Putamen (tissue), 1 donor: ENCODE measurements at regions not wholly inside any gene's neighbourhood (a gene's known extent, or its start where the extent isn't known, plus 50 kb on each side); places are given as distances from the start of the nearest gene placed in this dataset.
"Not testable (repeated sequence)": the region's sequence is repeated elsewhere in the genome, so short reads cannot be mapped to it uniquely, and the experiment has no call there.

ENCODE experiments used
- DNase-seq: peaks from one replicate; pipeline ENCODE4 v3.0.0-alpha.2; 2016; ENCODE audit warnings: low spot score

DNA sequence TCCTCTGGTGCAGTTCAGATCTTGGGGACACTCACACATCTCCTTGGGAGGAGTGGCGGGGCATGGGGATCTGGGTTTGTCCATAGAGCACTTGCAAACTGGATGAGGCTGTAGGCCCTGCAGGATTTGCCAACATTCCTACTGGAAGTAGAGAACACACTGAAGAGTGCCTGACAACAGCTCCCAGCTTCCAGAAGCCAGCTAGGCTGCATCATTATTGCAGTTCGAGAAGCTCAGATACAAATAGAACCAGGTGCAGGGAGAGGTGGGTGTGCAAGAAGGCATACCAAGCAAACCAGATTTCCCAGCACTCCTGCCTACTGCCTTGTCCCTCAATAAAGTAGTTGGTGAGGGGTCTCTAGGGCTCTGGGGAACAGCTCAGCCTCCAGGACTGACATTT, 52.5 kb downstream of the RHOB start:
- DNase-seq: peak; percentile 67

DNA sequence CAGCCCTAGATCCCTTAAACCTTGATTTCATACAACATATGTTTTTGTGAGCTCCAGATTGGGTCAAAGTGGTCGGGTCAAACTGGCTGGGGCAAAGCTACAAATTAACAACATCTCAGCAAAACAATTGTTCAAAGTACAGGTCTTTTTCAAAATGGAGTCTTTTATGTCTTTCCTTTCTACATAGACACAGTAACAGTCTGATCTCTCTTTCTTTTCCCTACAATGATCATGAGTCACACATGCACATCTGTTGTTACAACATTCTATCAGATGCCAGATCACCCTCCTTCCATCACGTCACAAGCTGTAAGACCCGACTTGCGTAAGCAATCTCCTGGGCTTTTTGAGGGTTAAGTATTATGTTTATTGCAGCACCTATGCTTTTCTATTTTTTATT, 55.1 kb downstream of the RHOB start:
- no peak for DNase-seq

DNA sequence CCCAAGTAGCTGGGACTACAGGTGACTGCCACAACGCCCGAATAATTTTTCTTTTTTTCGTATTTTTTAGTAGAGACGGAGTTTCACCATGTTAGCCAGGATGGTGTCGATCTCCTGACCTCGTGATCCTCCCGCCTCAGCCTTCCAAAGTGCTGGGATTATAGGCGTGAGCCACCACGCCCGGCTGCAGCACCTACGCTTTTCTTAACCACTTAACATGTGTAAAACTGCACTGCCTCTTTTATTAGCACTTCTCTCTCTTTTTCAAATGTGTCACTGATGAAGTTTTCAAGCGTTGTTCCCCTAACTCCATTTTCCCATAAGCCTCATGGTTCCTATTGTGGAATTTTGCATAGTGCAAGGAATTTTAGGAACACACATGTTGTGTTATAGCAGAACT, 55.6 kb downstream of the RHOB start:
- not testable (repeated sequence) for DNase-seq

DNA sequence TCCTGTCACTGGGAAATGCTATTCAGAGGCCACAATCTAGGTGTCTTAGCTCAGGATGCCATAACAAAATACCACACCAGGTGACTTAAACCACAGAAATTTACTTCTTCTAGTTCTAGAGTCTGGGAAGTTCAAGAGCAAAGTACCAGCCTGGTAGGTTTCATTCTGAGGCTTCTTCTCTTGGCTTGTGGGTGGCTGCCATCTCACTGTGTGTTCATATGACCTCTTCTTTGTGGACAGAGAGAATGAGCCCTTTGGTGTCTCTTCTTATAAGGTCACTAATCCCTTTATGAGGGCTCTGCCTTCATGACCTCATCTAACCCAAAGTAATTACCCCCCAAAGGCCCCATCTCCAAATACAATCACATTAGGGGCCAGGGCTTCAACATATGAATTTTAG, 57.3 kb downstream of the RHOB start:
- DNase-seq: no peak

DNA sequence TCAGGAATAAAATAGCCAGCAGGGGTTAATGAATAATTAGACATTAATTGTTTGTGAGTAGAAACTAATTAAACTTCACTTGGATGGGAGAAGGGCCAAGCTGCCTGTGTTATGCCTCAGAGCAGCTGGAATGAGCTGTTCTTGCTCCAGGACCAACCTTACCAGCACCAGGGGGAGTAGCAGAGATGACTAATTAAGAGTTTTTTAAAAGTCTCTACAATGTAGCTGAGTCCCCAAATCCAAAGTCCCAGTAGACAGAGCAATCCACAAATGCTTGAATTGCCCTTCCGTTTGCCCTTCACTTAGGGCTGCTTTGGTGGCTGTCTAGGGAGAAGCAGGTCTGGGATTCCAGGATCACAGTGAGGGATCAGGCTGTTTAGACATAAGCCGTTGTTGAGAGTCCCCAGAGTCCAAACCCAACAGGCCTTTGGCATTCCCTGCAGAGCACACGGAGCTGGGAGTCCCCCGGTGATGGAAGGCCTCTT, 59.4 kb downstream of the RHOB start:
- DNase-seq: no peak

DNA sequence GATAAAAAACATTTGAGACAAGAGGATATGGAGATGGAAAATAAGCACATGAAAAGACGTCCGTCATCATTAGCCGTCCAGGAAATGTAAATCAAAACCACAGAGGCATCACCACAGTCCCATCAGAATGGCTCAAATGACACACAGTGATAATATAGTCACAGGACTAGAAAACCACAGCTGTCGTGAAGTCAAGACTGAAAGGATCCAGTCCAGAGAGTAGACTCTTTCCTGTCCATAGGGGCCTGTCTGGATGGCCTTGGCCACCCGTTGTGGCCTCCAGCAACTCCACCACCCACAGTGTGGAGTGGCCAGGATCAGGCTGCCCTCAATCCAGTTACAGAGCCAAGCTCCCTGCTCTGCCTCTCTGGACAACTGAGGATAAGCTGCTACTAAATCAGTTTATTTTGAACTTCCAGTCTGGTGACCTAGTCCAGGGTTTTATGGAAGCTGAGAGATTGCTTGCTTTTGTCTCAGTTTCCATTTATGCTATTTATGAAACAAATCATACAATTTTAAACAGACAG, 60.4 kb downstream of the RHOB start:
- DNase-seq: no peak

DNA sequence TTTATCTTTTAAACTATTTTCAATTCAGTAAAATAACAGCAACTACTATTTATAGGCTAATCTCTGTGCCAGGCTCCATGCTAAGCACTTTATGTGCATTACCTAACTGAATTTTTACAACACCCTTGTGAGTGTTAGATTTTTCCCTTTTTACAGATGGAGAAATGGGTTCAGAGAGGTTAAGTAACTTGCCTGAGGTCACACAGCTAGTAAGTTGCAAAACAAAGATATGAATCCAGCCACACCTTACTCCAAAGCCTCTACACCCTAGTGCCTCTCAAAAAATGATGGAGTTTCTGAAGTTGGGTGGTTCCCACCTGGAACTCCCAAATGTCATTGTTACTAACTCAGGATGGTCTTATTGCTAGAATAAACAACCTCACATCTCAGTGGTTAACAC, 60.8 kb downstream of the RHOB start:
- no peak for DNase-seq

DNA sequence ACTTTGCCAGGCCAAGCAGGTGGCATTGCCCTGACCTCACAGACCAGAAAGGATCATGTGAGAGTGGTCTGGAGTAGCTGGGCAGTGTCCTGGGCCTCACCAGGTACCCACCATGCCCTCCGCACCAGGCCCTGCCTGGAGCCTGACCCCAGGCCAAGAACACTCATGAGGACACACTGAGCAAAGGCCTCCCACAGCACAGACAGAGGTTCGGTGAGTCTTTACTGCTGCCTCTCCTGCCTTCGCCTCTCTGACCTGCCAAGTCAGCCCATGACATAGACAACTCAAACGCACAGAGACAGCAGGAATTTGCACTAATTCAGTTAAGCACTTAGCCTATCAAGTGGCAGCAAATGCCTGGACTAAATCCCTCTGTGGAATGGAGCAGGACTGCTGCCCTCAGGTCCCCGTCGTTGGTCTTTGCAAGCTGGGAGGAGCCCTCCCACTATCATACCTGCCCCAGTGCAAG, 62.5 kb downstream of the RHOB start:
- no peak for DNase-seq

DNA sequence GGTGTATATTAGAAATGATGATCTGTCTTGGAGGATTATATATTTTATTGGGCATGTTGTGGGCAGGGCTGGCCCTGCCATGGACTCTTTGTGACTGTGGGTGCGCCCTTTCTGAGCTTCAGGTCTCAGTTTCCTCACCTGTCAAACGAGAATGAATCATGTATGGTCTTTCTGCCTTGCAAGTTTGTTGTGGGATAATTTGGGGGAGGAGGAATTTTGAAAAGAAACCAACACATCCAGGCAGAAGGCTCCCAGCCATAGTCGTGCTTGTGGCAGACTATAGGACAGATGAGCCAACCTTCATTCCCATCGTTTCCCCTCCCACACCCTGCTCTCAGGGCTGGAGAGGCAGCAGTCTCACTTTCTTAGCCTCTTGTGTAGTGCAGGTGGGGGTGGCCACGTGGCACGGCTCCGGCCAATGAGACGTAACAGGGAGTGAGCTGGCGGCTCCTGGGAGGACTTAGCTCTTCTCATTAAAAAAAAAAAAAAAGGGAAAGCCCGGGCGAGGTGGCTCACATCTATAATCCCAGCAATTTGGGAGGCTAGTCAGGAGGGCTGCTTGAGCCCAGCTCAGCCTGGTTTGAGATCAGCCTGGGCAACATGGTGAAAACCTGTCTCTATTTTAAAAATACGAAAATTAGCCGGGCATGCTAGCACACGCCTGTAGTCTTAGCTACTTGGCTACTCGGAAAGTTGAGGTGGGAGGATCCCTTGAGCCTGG, 63.1 kb downstream of the RHOB start:
- no peak for DNase-seq

DNA sequence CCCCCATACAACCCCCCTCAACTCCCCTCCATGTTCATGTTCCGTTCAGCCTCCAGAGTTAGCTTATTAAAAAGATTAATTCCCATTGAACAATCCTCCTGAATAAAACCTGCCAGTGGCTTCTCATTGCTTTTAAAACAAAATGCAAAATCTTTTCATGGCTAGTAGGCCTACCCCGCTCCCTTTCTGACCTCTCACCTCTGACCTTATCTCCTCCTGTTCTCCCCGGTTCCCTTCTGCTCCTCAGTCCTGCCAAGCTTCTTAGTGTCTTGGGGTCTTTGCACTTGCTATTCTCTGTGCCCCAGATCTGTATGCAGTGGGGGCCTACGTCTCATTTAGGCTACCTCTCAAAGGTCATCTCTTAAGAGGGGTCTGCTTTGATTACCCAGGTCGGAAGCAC, 64.3 kb downstream of the RHOB start:
- no peak for DNase-seq

DNA sequence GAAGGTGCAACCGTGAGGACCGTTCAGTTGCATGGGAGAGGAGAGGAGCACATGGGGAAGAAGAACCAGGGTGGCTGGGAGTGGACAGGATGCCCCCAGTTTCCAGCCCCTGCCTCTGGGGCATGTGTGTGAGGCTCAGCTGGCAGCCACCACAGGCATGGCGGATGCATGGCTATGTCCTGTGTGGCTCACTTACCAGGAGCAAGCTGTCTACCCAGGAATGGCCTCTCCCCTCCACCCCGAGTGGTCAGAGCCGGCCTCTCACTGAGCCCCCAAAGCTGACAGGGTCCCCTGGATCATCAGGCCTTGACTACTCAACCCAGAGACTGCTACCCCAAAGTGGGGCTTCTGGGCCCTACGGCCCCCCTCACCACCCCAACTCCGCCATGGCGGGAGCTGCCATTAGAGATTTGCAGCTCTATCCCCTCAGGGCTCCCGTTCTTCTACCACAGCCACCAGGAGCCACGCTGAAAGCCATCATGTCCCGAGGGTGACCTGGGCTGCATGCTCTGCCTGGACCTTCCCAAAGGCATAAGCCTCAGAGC, 65.3 kb downstream of the RHOB start:
- no peak for DNase-seq

DNA sequence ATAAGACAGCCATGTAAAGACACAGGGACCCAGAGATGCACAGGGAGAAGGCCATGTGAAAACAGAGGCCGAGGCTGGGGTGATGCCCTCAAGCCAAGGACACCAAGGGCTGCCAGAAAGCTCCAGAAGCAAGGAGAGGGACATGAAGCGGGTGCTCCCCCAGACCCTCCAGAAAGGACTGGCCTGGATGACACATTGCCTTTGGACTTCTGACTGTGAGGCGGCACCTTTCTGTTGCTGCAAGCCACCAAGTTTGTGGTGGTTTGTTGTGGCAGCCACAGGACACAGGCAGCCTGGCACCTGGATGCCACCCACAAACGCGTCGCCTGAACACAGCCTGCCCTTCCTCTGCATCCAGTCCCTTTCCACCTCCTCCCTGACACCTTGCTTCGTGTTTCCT, 67.1 kb downstream of the RHOB start:
- no peak for DNase-seq

DNA sequence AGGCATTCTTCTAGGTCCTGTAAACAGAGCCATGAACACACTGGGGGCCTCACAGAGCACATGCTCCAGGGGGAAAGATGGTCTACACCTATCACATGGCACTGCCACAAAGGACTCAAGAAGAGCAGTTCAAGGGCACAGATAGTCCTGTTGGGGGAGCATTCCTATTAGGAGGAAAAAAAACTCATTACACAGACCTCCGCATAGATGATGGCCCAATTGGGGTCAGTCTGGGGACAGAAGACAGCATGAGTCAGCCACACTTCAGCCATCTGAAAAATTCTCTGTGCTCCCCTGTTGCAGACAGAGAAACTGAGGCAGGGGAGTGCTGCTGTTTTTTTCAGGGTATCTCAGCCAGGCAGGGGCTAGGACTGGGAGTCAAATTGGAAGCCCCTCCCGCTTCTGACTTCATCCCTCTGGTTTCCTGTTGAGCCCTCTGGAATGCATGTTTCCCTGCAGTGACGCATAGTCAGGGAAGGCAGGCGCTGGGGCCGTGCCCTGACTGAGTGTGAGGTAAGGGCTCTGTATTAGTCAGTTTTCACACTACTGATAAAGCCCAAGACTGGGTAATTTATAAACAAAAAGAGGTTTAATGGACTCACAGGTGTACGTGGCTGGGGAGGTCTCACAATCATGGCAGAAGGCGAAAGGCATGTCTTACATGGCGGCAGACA, 67.9 kb downstream of the RHOB start:
- no peak for DNase-seq

DNA sequence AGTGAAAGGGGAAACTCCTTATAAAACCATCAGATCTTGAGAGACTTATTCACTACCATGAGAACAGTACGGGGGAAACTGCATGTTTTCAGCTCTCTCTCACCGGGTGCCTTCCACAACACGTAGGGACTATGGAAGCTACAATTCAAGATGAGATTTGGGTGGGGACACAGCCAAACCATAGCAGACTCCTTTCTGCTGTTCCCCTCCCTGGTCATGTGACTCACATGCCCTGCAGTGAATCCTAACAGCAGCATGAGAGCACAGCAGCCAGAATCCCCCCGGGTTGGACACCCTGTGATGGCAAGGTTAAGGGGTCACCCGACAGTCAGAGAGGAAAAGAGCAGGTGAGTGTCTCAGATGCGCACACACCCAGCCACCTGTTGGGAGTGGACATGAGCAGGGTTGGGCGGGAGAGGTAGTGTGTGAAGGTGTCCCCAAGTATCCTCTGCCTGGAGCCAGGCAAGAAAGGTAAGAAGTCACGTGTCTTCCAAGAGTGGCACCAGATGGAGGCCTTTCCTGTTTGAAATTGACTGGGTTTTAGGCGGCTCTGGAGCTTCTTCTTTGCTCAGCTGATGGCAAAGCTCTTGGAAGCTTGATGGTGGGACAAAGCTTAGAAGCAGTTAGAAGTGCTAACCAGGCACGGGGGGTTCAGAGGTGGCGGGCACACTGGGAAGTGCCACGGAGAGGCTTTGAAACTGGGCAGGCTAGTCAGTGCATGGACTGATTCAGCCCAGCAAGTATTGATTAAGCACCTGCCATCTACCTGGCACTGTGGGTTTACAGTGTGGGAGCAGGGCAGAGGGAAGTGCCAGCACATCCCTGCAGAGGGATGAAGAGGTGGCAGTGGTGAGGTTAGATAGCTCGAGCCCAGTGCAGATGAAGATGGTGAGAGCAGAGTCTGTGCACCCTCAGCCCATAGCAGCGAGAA, 68.7 kb downstream of the RHOB start:
- DNase-seq: no peak

DNA sequence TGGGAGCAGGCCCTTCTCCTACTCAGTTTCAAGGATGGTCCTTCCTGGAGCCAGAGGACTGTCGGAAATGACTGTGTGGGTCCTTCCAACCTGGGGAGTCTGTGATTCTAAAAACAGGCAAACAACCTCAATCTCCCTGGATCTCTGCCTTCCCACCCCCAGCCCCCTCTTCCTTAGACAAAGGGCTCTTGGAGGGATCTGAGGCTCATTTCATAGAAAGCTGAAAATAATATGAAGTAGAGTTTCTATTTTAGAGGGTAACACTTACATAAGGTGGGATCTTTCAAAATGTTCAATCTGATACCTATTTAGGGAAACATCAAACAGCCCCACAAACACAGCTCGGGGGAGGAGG, 69.4 kb downstream of the RHOB start:
- DNase-seq: no peak

DNA sequence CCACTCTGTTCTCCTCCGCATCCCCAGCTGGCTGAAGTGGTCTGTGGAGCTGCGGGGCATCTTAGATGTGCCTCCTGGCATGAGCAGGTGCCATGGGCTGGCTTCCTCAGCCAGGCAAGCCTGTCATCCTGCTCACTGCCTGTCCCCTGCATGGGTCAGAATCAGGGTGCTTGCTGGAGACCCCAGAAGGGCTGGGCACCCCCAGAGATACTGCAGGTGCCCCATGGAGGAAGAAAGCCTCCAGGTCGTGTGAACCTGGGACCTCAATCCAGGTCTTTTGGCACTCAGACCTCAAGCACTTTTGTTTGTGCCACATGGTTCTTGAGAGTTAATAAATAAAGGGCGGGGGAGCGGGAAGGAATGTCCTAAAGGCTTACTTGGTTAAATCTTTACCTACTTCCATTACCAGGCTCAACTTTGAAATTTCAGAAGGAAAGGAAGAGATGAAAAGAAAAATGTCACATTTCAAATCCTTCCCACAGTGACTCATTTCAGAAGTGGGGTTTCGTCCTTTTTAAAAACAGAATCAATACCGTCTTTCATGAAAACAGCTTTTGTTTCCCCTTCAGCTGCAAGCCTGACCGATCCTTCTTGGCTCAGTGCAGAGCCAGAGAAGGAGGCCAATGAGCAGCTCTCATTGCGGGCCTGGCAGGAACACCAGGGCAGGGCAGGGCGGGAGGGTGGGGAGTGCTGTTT, 69.9 kb downstream of the RHOB start:
- peak; percentile 85 for DNase-seq

DNA sequence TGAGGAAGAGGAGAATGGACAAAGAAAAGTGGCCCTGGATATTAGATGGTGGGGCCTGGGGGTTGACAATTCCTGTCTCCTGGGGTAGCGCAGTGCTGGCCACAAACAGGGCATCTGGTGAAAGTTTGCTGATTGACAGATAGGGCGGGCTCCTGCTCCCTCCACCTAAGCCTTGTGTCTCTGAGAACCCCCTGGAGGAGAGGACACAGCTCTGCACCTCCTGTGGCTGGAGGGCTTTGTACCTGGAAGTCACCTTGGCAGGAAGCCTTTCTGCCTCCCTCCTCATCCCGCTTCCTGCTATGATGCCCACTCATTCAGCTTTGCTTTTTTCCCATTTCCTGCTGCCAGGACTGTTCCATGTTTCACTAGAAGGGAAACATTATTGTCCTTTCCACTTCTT, 72.4 kb downstream of the RHOB start:
- no peak for DNase-seq

DNA sequence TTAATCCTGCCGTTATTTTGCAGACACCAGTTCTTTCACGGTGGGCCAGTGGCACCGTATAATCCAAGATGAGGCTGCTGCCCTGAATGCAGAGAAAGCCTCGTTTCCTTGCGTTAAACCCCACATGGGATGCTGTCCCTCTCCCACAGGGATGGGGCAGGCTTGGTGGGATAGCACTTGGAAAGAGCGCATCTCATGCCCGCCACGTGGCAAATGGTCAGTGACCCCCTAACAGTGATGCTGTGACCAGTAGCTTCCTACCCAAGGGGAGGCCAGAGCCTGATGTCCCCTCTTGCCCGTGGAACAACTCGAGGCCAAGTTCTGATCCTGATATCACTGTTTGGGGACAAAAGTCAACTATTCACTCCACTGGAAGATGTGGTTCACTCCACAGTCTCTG, 73.3 kb downstream of the RHOB start:
- no peak for DNase-seq

DNA sequence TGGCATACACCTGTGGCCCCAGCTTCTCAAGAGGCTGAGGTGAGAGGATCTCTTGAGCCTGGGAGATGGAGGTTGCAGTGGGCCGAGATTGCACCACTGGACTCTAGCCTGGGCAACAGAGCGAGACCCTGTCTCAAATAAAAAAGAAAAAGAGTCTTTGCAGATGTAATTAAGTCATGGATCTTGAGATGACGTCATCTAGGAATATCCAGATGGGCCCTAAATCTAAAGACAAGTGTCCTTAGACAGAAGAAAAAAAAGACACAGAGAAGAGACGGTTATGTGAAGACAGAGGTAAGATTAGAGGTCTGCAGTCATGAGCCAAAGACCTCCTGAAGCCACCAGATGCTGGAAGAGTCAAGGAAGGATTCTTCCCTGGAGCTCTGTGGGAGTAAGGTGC, 74.3 kb downstream of the RHOB start:
- no peak for DNase-seq

DNA sequence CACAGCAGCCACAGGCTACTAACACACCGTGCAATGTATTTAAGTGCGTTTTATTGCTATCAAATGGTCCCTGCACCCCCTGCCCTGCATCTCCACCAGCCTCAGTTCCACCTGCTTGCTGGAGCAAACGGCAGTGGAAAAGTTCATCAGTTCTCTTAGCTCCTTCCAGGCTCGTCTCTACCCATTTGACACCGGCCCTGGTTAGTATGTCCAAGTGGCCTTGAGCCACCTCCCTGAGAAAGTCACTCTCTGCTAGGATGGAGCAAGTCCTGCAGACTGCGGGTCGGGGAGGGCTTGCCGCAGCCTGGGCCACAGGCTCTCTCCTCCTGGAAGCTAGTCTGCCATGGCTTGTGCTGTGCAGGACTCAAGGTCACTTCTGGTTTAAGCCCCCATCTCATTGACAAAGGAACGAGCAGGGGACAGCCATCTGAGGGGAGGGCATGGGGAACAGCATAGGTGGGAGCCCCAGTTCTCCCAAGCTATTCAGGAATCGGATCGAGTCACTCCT, 74.9 kb downstream of the RHOB start:
- no peak for DNase-seq

DNA sequence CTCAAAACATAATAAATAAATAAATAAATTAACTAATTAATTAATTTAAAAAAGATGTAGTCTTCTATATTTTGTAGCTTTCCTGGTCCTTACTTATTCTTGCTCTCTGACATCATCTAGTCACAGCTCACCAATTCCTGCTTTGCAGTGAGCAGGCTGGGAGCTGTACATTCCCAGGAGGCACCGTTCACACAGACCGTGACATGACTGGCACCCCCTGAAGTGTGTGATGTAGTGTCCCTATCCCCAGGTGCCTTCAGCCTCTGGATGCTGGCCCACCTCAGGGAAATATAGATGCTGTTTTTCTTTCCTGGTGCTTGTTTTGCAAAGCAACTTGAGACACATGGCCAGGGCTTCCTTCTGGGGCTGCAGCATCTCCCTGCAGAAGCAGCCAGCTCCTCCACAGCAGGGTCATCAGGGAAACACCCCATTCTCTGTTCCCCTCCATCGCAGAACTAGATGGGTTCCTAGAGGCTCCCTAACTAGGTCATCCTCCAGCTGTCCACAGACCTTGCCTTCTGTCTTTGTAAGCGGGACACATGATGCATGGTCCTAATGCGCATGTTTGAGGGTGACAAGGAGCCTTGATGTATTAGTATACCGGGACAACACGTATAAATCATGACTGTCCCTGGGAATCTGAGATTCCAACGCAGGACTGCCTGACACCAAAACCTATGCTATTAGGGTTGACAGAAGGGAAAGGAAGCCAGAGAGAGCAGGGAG, 76.4 kb downstream of the RHOB start:
- DNase-seq: no peak
